ENCODE measurements at regions not wholly inside any gene's neighbourhood (a gene's known extent, or its start where the extent isn't known, plus 50 kb on each side); places are given as distances from the start of the nearest gene placed in this dataset.

DNA sequence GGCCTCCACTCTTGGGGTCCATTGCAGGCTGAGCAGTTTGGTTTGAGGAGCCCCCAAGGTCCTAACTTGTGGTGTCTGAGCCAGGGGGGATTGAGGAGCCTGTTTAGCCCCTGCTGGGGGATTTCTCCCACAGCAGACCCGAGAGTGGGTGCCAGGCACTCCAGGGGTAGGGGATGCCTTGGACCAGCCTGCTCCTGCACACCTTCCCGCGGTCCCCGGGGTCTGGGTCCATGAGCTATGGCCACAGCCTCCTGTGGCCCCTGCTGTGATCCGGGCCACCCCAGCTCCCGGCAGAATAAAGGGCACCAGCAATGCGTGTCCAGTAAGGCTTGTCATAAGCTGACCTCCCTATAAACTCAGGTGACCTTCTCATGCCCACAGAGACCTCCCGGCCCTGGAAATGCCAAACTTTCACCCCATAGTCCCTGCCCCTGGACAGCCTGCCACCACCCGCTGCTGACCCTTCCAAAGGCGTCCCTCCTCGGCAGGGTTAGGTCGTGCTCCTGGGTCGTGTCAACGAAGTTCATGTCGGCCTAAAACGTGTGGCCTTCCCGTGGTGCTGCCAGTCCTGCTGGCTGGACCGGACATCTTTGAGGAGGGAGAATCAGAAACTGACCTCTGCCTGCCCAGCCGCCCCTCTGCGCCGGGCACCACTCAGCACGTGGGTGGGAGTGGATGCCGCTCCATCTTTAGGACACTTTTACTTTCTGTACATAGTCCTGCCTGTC lies 137.6 kb downstream of the MRPL36 start:
- TF ChIP-seq, protein P1, sequence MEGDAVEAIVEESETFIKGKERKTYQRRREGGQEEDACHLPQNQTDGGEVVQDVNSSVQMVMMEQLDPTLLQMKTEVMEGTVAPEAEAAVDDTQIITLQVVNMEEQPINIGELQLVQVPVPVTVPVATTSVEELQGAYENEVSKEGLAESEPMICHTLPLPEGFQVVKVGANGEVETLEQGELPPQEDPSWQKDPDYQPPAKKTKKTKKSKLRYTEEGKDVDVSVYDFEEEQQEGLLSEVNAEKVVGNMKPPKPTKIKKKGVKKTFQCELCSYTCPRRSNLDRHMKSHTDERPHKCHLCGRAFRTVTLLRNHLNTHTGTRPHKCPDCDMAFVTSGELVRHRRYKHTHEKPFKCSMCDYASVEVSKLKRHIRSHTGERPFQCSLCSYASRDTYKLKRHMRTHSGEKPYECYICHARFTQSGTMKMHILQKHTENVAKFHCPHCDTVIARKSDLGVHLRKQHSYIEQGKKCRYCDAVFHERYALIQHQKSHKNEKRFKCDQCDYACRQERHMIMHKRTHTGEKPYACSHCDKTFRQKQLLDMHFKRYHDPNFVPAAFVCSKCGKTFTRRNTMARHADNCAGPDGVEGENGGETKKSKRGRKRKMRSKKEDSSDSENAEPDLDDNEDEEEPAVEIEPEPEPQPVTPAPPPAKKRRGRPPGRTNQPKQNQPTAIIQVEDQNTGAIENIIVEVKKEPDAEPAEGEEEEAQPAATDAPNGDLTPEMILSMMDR (IDR thresholded peaks at IDR 0.05; ENCODE audit: low read length), result no peak
- no peak for TF ChIP-seq EZH2 (optimal IDR thresholded peaks at IDR 0.05; ENCODE audit: low read depth, low read length)
